ENCODE measurements at regions not wholly inside any gene's neighbourhood (a gene's known extent, or its start where the extent isn't known, plus 50 kb on each side); places are given as distances from the start of the nearest gene placed in this dataset.
"Not testable (repeated sequence)": the region's sequence is repeated elsewhere in the genome, so short reads cannot be mapped to it uniquely, and the experiment has no call there.

GRCh38 chr6:178929-179328 is 113.4 kb upstream of the DUSP22 start:
- TF ChIP-seq IRF3 (IDR thresholded peaks at IDR 0.05; ENCODE audit: low read depth, low read length); TAF1 (IDR thresholded peaks at IDR 0.05; ENCODE audit: borderline replicate concordance, low read depth, low read length); CTCF (IDR thresholded peaks at IDR 0.05); POLR2AphosphoS5 (IDR thresholded peaks at IDR 0.05; ENCODE audit: low read depth, low read length); ELF1 (IDR thresholded peaks at IDR 0.05); GABPA (IDR thresholded peaks at IDR 0.05; ENCODE audit: low read depth); SIN3A (IDR thresholded peaks at IDR 0.05; ENCODE audit: borderline replicate concordance, low read depth, low read length); RCOR1 (IDR thresholded peaks at IDR 0.05; ENCODE audit: low read length); RAD21 (IDR thresholded peaks at IDR 0.05; ENCODE audit: low read length); JUND (IDR thresholded peaks at IDR 0.05): not testable (repeated sequence)

All from SK-N-SH (cell line).